ENCODE measurements at regions not wholly inside any gene's neighbourhood (a gene's known extent, or its start where the extent isn't known, plus 50 kb on each side); places are given as distances from the start of the nearest gene placed in this dataset.

DNA sequence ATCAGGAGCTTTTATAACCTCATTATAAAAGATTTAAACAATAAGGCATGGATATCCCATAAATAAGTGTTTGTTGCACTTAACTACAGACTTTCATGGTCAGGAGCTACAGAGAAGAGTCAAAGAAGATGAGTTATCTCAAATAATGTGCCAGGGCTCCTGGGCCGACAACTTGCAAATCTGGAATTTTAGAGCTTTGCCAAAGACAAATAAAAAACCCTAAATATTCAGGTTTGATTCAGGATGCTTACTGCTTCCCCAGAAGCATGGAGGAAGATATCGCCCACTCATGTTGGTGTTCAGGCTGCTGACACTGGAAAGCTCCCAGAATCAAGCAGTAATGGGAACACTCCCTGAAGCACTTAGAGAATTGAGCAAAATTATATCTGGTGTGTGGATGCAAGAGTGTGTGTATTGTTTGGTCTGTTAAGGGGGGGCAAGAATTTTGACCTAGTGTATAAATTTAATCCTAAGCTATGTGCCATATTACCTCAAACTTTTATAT, 176.9 kb upstream of the ESRRG start:
- DNase-seq (ENCODE audit: low read depth), result no peak
- H3K4me3 ChIP-seq (ENCODE audit: low read depth, low read length), result no peak overlapping the region
- TF ChIP-seq CTCF (IDR thresholded peaks at IDR 0.05; ENCODE audit: insufficient read depth, low read length), result no peak

GRCh38 chr1:216898801-216899200, 175.6 kb upstream of the ESRRG start:
- no peak for TF ChIP-seq CTCF (IDR thresholded peaks at IDR 0.05; ENCODE audit: insufficient read depth, low read length)
- DNase-seq (ENCODE audit: low read depth), result no peak
- no peak overlapping the region for H3K4me3 ChIP-seq (ENCODE audit: low read depth, low read length)

DNA sequence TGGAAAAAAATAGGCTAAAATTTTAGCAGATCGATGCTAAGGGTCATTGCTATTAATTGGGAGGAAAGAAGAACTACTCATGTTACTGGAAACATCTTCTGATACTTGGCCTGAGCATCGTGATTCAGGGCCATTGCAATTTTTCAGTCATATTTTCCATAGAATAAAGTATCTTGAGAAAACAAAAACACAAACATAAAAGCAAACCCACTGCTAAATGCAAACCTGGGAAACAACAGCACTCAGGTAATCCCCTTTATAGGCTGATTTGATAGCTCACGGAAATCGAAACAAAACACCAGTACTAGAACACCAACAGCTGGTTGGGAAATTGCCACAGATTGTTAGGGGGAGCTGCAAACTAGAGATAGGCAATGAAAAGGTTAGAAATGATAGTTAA, 172.9 kb upstream of the ESRRG start:
- no peak for DNase-seq (ENCODE audit: low read depth)
- no peak overlapping the region for H3K4me3 ChIP-seq (ENCODE audit: low read depth, low read length)
- TF ChIP-seq CTCF (IDR thresholded peaks at IDR 0.05; ENCODE audit: insufficient read depth, low read length), result no peak

- DNase-seq (ENCODE audit: low read depth), result no peak
- no peak for TF ChIP-seq CTCF (IDR thresholded peaks at IDR 0.05; ENCODE audit: insufficient read depth, low read length)
- no peak overlapping the region for H3K4me3 ChIP-seq (ENCODE audit: low read depth, low read length)
These were observed 171.3 kb upstream of the ESRRG start for GRCh38 chr1:216894494-216894893.

GRCh38 chr1:216892581-216893160, 169.4 kb upstream of the ESRRG start:
- no peak overlapping the region for H3K4me3 ChIP-seq (ENCODE audit: low read depth, low read length)
- TF ChIP-seq CTCF (IDR thresholded peaks at IDR 0.05; ENCODE audit: insufficient read depth, low read length), result no peak
- DNase-seq (ENCODE audit: low read depth), result no peak

DNA sequence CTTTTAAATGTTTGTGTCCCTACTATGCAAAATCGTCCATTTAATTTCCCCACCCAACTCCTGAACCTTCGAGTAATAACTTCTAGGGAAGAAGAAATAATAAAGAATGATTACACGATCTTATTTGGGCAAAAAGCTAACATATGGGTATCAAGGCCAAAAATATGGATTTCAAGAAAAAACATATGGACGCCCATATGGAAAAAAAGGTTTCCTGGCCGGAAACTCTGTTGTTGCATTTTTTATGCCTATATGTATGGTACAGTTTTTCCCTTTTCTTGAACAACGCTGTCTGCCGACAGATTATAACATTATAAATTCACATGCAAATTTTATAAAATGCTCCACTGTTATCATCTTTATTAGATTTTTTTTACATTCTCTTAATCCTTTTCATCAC, 167.6 kb upstream of the ESRRG start:
- no peak for DNase-seq (ENCODE audit: low read depth)
- no peak for TF ChIP-seq CTCF (IDR thresholded peaks at IDR 0.05; ENCODE audit: insufficient read depth, low read length)
- no peak overlapping the region for H3K4me3 ChIP-seq (ENCODE audit: low read depth, low read length)

DNA sequence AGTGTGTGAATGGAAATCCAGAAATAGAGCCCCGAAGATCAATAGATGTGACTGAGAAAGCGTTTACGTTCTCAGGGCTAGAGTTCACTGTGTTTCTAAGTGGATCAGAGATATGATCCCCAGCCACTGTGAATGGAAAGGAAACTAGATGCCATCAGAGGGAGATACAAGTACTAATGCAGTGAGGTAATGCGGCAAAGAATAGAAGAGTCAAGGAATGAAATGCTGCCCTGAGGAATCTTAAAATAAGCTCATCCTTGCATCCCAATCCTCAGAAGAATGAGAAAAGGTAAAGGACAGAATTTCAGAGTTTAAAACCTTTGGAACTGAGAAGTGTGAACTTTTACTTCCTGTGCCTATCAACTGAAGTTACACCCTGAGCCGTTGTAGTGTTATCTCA, 165.5 kb upstream of the ESRRG start:
- no peak for DNase-seq (ENCODE audit: low read depth)
- TF ChIP-seq CTCF (IDR thresholded peaks at IDR 0.05; ENCODE audit: insufficient read depth, low read length), result no peak
- H3K4me3 ChIP-seq (ENCODE audit: low read depth, low read length), result no peak overlapping the region
